ENCODE measurements at regions not wholly inside any gene's neighbourhood (a gene's known extent, or its start where the extent isn't known, plus 50 kb on each side); places are given as distances from the start of the nearest gene placed in this dataset.

- Histone ChIP-seq H3K27me3 (ENCODE audit: control insufficient read depth in 1 of 2, insufficient read depth in 2 of 2, low read length in 2 of 2) (no peaks in the 10 kb centered on the region), H3K4me3 (ENCODE audit: low read depth in 1 of 2, low read length in 2 of 2) (no peak overlapping the region), H3K9ac (ENCODE audit: low read length) (no peak overlapping the region), H3K9me3 (ENCODE audit: low read length) (no peaks in the 10 kb centered on the region), H3K36me3 (ENCODE audit: insufficient read depth, low read length) (no peaks in the 10 kb centered on the region), H3K27ac (ENCODE audit: low read depth, low read length) (no peak overlapping the region), H3K4me1 (ENCODE audit: insufficient read depth, low read length) (no peaks in the 10 kb centered on the region)
Observed at GRCh38 chr5:125510651-125511050, 764.2 kb upstream of the ZNF608 start.

GRCh38 chr5:125517973-125518550, 771.6 kb upstream of the ZNF608 start:
- Histone ChIP-seq H3K27me3 (ENCODE audit: control insufficient read depth in 1 of 2, insufficient read depth in 2 of 2, low read length in 2 of 2) (no peaks in the 10 kb centered on the region), H3K4me1 (ENCODE audit: insufficient read depth, low read length) (no peaks in the 10 kb centered on the region), H3K9ac (ENCODE audit: low read length) (no peak overlapping the region), H3K36me3 (ENCODE audit: insufficient read depth, low read length) (no peaks in the 10 kb centered on the region), H3K4me3 (ENCODE audit: low read depth in 1 of 2, low read length in 2 of 2) (no peak overlapping the region), H3K9me3 (ENCODE audit: low read length) (no peaks in the 10 kb centered on the region), H3K27ac (ENCODE audit: low read depth, low read length) (no peak overlapping the region)

- H3K9ac ChIP-seq (ENCODE audit: low read length), result no peak overlapping the region
- no peaks in the 10 kb centered on the region for H3K27me3 ChIP-seq (ENCODE audit: control insufficient read depth in 1 of 2, insufficient read depth in 2 of 2, low read length in 2 of 2)
- no peak overlapping the region for H3K27ac ChIP-seq (ENCODE audit: low read depth, low read length)
- no peaks in the 10 kb centered on the region for H3K4me1 ChIP-seq (ENCODE audit: insufficient read depth, low read length)
- H3K9me3 ChIP-seq (ENCODE audit: low read length), result no peaks in the 10 kb centered on the region
- H3K36me3 ChIP-seq (ENCODE audit: insufficient read depth, low read length), result no peaks in the 10 kb centered on the region
- H3K4me3 ChIP-seq (ENCODE audit: low read depth in 1 of 2, low read length in 2 of 2), result no peak overlapping the region
Observed at GRCh38 chr5:125521289-125521688, 774.9 kb upstream of the ZNF608 start.

- Histone ChIP-seq H3K4me3 (ENCODE audit: low read depth in 1 of 2, low read length in 2 of 2) (no peak overlapping the region), H3K9me3 (ENCODE audit: low read length) (no peaks in the 10 kb centered on the region), H3K9ac (ENCODE audit: low read length) (no peak overlapping the region), H3K4me1 (ENCODE audit: insufficient read depth, low read length) (no peaks in the 10 kb centered on the region), H3K27me3 (ENCODE audit: control insufficient read depth in 1 of 2, insufficient read depth in 2 of 2, low read length in 2 of 2) (no peaks in the 10 kb centered on the region), H3K27ac (ENCODE audit: low read depth, low read length) (no peak overlapping the region), H3K36me3 (ENCODE audit: insufficient read depth, low read length) (no peaks in the 10 kb centered on the region)
Observed at GRCh38 chr5:125525356-125525755, 778.9 kb upstream of the ZNF608 start.

- Histone ChIP-seq H3K4me3 (ENCODE audit: low read depth in 1 of 2, low read length in 2 of 2) (no peak overlapping the region), H3K4me1 (ENCODE audit: insufficient read depth, low read length) (no peaks in the 10 kb centered on the region), H3K27me3 (ENCODE audit: control insufficient read depth in 1 of 2, insufficient read depth in 2 of 2, low read length in 2 of 2) (no peaks in the 10 kb centered on the region), H3K9ac (ENCODE audit: low read length) (no peak overlapping the region), H3K36me3 (ENCODE audit: insufficient read depth, low read length) (no peaks in the 10 kb centered on the region), H3K27ac (ENCODE audit: low read depth, low read length) (no peak overlapping the region), H3K9me3 (ENCODE audit: low read length) (no peaks in the 10 kb centered on the region)
Observed at GRCh38 chr5:125526966-125527365, 780.5 kb upstream of the ZNF608 start.

- Histone ChIP-seq H3K27me3 (ENCODE audit: control insufficient read depth in 1 of 2, insufficient read depth in 2 of 2, low read length in 2 of 2) (no peaks in the 10 kb centered on the region), H3K4me3 (ENCODE audit: low read depth in 1 of 2, low read length in 2 of 2) (no peak overlapping the region), H3K9me3 (ENCODE audit: low read length) (no peaks in the 10 kb centered on the region), H3K36me3 (ENCODE audit: insufficient read depth, low read length) (no peaks in the 10 kb centered on the region), H3K27ac (ENCODE audit: low read depth, low read length) (no peak overlapping the region), H3K9ac (ENCODE audit: low read length) (no peak overlapping the region), H3K4me1 (ENCODE audit: insufficient read depth, low read length) (no peaks in the 10 kb centered on the region)
Observed at GRCh38 chr5:125528881-125529280, 782.4 kb upstream of the ZNF608 start.

- Histone ChIP-seq H3K27ac (ENCODE audit: low read depth, low read length) (no peak overlapping the region), H3K9me3 (ENCODE audit: low read length) (no peaks in the 10 kb centered on the region), H3K4me1 (ENCODE audit: insufficient read depth, low read length) (no peaks in the 10 kb centered on the region), H3K27me3 (ENCODE audit: control insufficient read depth in 1 of 2, insufficient read depth in 2 of 2, low read length in 2 of 2) (no peaks in the 10 kb centered on the region), H3K4me3 (ENCODE audit: low read depth in 1 of 2, low read length in 2 of 2) (no peak overlapping the region), H3K9ac (ENCODE audit: low read length) (no peak overlapping the region), H3K36me3 (ENCODE audit: insufficient read depth, low read length) (no peaks in the 10 kb centered on the region)
Observed at GRCh38 chr5:125530833-125531615, 784.6 kb upstream of the ZNF608 start.

- no peaks in the 10 kb centered on the region for H3K36me3 ChIP-seq (ENCODE audit: insufficient read depth, low read length)
Observed at GRCh38 chr5:125536095-125536494, 789.7 kb upstream of the ZNF608 start.

GRCh38 chr5:125536582-125536981, 790.1 kb upstream of the ZNF608 start:
- no peak overlapping the region for H3K9ac ChIP-seq (ENCODE audit: low read length)
- H3K36me3 ChIP-seq (ENCODE audit: insufficient read depth, low read length), result no peaks in the 10 kb centered on the region
- no peak overlapping the region for H3K27ac ChIP-seq (ENCODE audit: low read depth, low read length)
- H3K27me3 ChIP-seq (ENCODE audit: control insufficient read depth in 1 of 2, insufficient read depth in 2 of 2, low read length in 2 of 2), result no peaks in the 10 kb centered on the region
- no peaks in the 10 kb centered on the region for H3K4me1 ChIP-seq (ENCODE audit: insufficient read depth, low read length)
- no peaks in the 10 kb centered on the region for H3K9me3 ChIP-seq (ENCODE audit: low read length)
- H3K4me3 ChIP-seq (ENCODE audit: low read depth in 1 of 2, low read length in 2 of 2), result no peak overlapping the region

More at GRCh38 chr5:125536095-125536494, 789.7 kb upstream of the ZNF608 start:
- Histone ChIP-seq H3K4me3 (ENCODE audit: low read depth in 1 of 2, low read length in 2 of 2) (no peak overlapping the region), H3K9ac (ENCODE audit: low read length) (no peak overlapping the region), H3K27me3 (ENCODE audit: control insufficient read depth in 1 of 2, insufficient read depth in 2 of 2, low read length in 2 of 2) (no peaks in the 10 kb centered on the region), H3K27ac (ENCODE audit: low read depth, low read length) (no peak overlapping the region), H3K9me3 (ENCODE audit: low read length) (no peaks in the 10 kb centered on the region), H3K4me1 (ENCODE audit: insufficient read depth, low read length) (no peaks in the 10 kb centered on the region)

- no peak overlapping the region for H3K9ac ChIP-seq (ENCODE audit: low read length)
- no peaks in the 10 kb centered on the region for H3K27me3 ChIP-seq (ENCODE audit: control insufficient read depth in 1 of 2, insufficient read depth in 2 of 2, low read length in 2 of 2)
- no peak overlapping the region for H3K27ac ChIP-seq (ENCODE audit: low read depth, low read length)
- no peaks in the 10 kb centered on the region for H3K4me1 ChIP-seq (ENCODE audit: insufficient read depth, low read length)
- H3K4me3 ChIP-seq (ENCODE audit: low read depth in 1 of 2, low read length in 2 of 2), result no peak overlapping the region
- H3K9me3 ChIP-seq (ENCODE audit: low read length), result no peaks in the 10 kb centered on the region
- no peaks in the 10 kb centered on the region for H3K36me3 ChIP-seq (ENCODE audit: insufficient read depth, low read length)
Observed at GRCh38 chr5:125537661-125538060, 791.2 kb upstream of the ZNF608 start.

GRCh38 chr5:125538469-125538868, 792.0 kb upstream of the ZNF608 start:
- H3K27ac ChIP-seq (ENCODE audit: low read depth, low read length), result no peak overlapping the region
- no peaks in the 10 kb centered on the region for H3K4me1 ChIP-seq (ENCODE audit: insufficient read depth, low read length)
- no peak overlapping the region for H3K9ac ChIP-seq (ENCODE audit: low read length)
- no peak overlapping the region for H3K4me3 ChIP-seq (ENCODE audit: low read depth in 1 of 2, low read length in 2 of 2)
- H3K9me3 ChIP-seq (ENCODE audit: low read length), result no peaks in the 10 kb centered on the region
- H3K27me3 ChIP-seq (ENCODE audit: control insufficient read depth in 1 of 2, insufficient read depth in 2 of 2, low read length in 2 of 2), result no peaks in the 10 kb centered on the region
- H3K36me3 ChIP-seq (ENCODE audit: insufficient read depth, low read length), result no peaks in the 10 kb centered on the region

- Histone ChIP-seq H3K27ac (ENCODE audit: low read depth, low read length) (no peak overlapping the region), H3K27me3 (ENCODE audit: control insufficient read depth in 1 of 2, insufficient read depth in 2 of 2, low read length in 2 of 2) (no peaks in the 10 kb centered on the region), H3K9me3 (ENCODE audit: low read length) (no peaks in the 10 kb centered on the region), H3K4me3 (ENCODE audit: low read depth in 1 of 2, low read length in 2 of 2) (no peak overlapping the region), H3K36me3 (ENCODE audit: insufficient read depth, low read length) (no peaks in the 10 kb centered on the region), H3K4me1 (ENCODE audit: insufficient read depth, low read length) (no peaks in the 10 kb centered on the region), H3K9ac (ENCODE audit: low read length) (no peak overlapping the region)
Observed at GRCh38 chr5:125541085-125541484, 794.6 kb upstream of the ZNF608 start.

Data from muscle layer of colon (tissue), 2 donors.